ENCODE measurements at regions not wholly inside any gene's neighbourhood (a gene's known extent, or its start where the extent isn't known, plus 50 kb on each side); places are given as distances from the start of the nearest gene placed in this dataset.

DNA sequence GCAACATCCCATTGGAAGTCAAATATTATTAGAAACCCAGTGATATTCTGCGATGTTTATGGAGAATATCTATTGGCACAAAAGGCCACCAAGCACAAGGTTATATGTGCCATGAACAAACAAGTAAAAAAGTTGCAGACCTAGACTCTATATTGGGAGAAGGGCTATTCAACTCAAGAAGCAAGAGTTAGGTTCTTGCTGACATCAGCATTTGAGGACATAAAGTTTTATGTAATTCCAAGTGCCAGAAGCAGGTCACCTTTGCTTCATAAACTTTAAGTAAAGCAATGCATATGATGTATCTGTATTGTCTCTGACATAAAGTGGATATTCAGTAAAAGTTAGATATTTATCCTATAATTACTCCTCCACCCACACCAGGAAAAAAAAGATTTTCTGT lies 71.1 kb downstream of the MAGEB10 start (continued):
- TF ChIP-seq, protein P1, sequence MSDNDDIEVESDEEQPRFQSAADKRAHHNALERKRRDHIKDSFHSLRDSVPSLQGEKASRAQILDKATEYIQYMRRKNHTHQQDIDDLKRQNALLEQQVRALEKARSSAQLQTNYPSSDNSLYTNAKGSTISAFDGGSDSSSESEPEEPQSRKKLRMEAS (IDR thresholded peaks at IDR 0.05) = no peak
- TF ChIP-seq CTCF (IDR thresholded peaks at IDR 0.05; ENCODE audit: control extremely low read depth in 1 of 3, insufficient read depth in 1 of 3, low read depth in 1 of 3, low read length in 3 of 3) = no peak
- TF ChIP-seq CBX5 (IDR thresholded peaks at IDR 0.05; ENCODE audit: low read depth, low read length) = no peak
- no peak for TF ChIP-seq KDM5A (IDR thresholded peaks at IDR 0.05; ENCODE audit: low read length)
- no peak for TF ChIP-seq SIN3A (conservative IDR thresholded peaks at IDR 0.05 in 1 of 2, IDR thresholded peaks at IDR 0.05 in 1 of 2; ENCODE audit: low read depth in 1 of 2, low read length in 2 of 2)
- TF ChIP-seq SRF (IDR thresholded peaks at IDR 0.05; ENCODE audit: low read depth, low read length) = no peak
- no peak for TF ChIP-seq CHD1 (IDR thresholded peaks at IDR 0.05; ENCODE audit: low read depth, low read length)

Data from H1 (cell line).